GM13976 (cell line): ENCODE measurements at regions not wholly inside any gene's neighbourhood (a gene's known extent, or its start where the extent isn't known, plus 50 kb on each side); places are given as distances from the start of the nearest gene placed in this dataset.

Experiments
- DNase-seq: peaks from one replicate; pipeline ENCODE4 v3.0.0; 2012; ENCODE audit warnings: low spot score
- CTCF ChIP-seq: IDR thresholded peaks from 2 replicates; pipeline ENCODE4 v1.5.1; 2012; ENCODE audit warnings: borderline replicate concordance, mild to moderate bottlenecking; ENCODE audit not compliant: insufficient read depth; ENCODE audit errors: extremely low read depth, missing control alignments, control extremely low read depth
- in situ Hi-C: fragments of 300-500 bp; cut with MboI; formaldehyde crosslinking; loops from one replicate; pipeline ENCODE4 v1.12.0; 2022; ENCODE audit warnings: low sequenced_read_pairs, mixed read lengths, inconsistent platforms; ENCODE audit not compliant: unreplicated experiment

DNA sequence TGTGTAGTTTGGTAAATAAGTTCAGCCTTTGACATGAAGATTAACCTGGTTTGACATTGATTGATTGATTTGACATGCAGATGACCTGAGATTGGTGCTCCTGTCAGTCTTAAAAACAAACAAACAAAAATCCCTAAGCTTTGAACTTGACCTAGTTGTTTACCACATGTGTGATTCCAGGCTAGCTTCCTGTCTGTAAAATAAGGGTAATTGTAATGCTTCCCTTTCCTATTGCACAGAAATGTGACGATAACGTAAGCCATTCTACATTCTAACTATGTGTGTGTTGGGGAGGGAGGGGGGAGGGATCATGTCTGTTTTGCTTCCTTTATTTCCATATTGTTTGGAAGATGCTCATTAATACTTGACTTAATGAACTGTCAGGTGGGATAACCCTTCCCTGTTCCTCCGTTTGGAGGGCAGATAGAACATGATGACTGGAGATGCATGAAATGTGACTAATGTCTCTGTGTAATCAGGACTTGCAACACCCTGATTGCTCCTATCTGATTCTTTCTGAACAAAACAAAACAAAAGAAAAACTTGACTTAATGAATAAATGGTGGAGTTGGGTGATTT is 106.1 kb upstream of the CLMP start:
- in situ Hi-C loops: loop anchor here (10.0 kb wide), 1 partner anchor 174 kb away; no protein-coding TSS in a partner anchor
- no peak for TF ChIP-seq CTCF
- DNase-seq: no peak

GRCh38 chr11:123299721-123300120 is 104.7 kb upstream of the CLMP start:
- no peak for DNase-seq
- no peak for TF ChIP-seq CTCF
- in situ Hi-C loops: loop anchor here (10.0 kb wide), 1 partner anchor 175 kb away; no protein-coding TSS in a partner anchor

DNA sequence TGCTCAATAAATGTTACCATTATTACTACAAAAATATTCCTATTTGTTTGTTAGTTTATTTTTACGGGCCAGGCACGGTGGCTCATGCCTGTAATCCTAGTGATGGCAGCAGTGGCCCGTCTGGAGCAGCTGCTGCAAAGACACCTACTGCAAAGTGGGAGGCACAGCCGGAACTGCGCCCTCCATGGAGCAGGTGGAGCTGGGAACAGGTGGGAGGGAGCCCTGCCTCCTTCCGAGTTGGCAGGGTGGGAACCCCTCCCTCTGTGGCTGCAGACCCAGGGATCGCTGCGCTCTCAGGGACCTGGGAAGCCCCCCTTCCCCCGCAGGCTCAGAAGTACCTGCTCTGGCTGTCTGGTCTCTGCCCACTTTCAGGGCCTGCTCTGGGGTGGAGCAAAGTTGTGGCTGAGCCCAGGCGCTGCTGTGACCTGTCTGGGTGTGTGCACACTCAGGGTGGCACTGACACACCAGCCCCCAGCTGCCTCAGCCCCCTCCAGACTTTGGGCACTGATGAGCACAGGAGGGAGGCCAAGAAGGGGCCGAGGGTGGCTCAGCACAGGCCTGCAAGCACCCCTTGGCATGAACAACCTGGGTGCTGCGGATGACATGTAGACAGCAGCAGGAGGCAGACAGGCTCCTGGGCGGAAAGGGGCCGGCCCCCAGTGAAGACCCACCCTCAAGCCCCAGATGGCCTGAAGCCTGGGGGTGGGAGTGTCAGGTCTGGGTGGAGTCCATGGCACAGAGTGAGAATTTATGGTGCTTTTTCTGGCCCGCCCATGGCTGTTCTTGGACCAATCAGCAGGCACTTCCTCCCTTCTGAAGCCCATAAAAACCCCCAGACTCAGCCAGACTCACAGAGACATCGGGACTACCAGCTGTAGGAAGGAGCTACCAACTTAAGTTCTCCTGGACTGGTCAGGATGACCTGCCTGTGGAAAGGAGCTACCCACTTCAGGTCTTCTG is 103.7 kb upstream of the CLMP start:
- in situ Hi-C loops: no loop called here
- TF ChIP-seq CTCF: no peak
- no peak for DNase-seq

- in situ Hi-C loops: no loop called here
- TF ChIP-seq CTCF: no peak
- DNase-seq: no peak
Measured at GRCh38 chr11:123292647-123293046, 97.6 kb upstream of the CLMP start.

GRCh38 chr11:123291201-123291869 is 96.3 kb upstream of the CLMP start:
- in situ Hi-C loops: no loop called here
- no peak for DNase-seq
- TF ChIP-seq CTCF: no peak

DNA sequence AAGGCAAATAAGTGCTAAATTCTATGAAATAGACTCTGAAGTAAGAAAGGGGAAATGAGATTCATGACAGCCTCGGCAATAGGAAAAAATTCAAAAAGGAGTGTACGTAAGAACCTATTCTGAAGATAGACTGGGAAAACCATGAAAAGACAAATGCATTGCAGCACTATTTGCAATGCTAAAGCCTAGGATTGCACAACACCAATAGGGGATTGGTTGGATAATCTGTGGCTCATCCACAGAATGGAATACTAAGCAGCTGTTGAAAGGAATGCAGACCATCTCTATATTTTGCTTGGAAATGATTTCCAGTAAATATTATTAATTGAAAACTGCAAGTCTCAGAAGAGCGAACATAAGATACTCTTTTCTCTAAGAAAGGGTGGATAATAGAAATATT is 91.7 kb upstream of the CLMP start:
- no peak for DNase-seq
- no peak for TF ChIP-seq CTCF
- in situ Hi-C loops: no loop called here
